ENCODE measurements at regions not wholly inside any gene's neighbourhood (a gene's known extent, or its start where the extent isn't known, plus 50 kb on each side); places are given as distances from the start of the nearest gene placed in this dataset.
A peak's percentile ranks its signal among the peaks of the same experiment; 100 is the strongest.

DNA sequence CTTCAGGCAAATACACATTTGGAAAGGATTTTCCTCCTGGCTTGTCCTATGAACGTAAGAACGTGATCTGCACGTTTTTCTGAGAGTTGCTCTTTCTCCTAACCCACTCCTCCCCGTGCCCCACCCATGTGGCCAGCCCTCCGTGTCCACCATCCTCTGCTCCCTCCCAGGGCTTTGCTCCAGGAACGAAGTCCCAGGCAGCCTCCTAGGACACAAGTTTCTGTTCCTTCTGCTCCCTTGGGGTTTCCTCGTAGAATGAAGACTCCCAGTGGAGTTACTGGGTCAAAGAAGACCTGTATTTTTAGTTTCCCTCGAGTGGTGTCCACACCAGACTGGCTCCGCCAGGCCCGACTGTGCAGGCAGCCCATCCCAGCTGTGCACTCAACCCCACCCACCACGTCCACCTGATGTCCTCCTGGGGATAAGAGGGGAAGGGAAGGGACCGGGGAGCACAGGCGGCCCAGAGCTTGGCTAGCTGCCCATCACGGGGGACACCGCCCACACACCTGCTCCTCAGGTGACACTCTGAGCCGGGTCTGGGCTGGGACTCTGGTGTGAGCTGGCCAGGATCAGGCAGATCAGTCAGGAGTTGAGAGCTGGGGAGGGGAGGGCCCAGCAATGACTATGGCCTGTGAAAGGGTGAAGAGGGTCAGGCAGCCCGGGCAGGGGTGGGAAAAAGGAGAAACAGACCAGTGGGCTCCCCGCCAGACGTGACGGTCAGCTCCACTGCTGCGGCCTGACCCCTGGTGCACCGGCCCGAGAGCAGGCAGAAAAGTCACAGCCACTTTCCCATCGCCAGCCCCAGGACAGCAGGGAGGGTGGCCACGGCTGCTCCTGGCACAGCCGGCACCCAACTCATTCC is 54.3 kb upstream of the PPP2R2D start:
- Histone ChIP-seq H2AK5ac (ENCODE audit: insufficient read length, low read length) (no peak overlapping the region), H3K18ac (ENCODE audit: insufficient read length, low read depth, low read length) (no peak overlapping the region), H3K9ac (ENCODE audit: extremely low read depth, insufficient read length, low read length) (no peak overlapping the region), H3K23ac (ENCODE audit: insufficient read length, low read depth, low read length) (no peak overlapping the region), H3K79me2 (ENCODE audit: insufficient read depth, low read length) (no peaks in the 10 kb centered on the region), H3K79me1 (ENCODE audit: insufficient read depth, low read depth, low read length, poor library complexity, severe bottlenecking) (no peaks in the 10 kb centered on the region), H3K27ac (ENCODE audit: insufficient read length, low read depth, low read length) (no peak overlapping the region), H3K4me1 (ENCODE audit: insufficient read depth, low read length) (no peaks in the 10 kb centered on the region), H3K27me3 (ENCODE audit: insufficient read depth, low read length) (no peaks in the 10 kb centered on the region), H2BK20ac (ENCODE audit: low read depth, low read length, poor library complexity, severe bottlenecking) (no peak overlapping the region), H2BK5ac (ENCODE audit: insufficient read length, low read length) (no peak overlapping the region), H3K23me2 (ENCODE audit: insufficient read length, low read depth, low read length, poor library complexity, severe bottlenecking) (no peaks in the 10 kb centered on the region), H3K4ac (ENCODE audit: low read depth, low read length) (no peak overlapping the region), H3T11ph (ENCODE audit: low read length) (no peak overlapping the region), H3K14ac (ENCODE audit: insufficient read depth, low read length) (no peak overlapping the region), H2BK12ac (ENCODE audit: insufficient read length, low read depth, low read length) (no peak overlapping the region), H4K20me1 (ENCODE audit: control insufficient read depth, insufficient read depth, insufficient read length) (no peaks in the 10 kb centered on the region), H2BK15ac (ENCODE audit: low read depth, low read length) (no peak overlapping the region), H4K8ac (replicated peaks; ENCODE audit: insufficient read length, low read depth, low read length) (no peak overlapping the region), H4K5ac (ENCODE audit: insufficient read length, low read depth, low read length) (no peak overlapping the region), H2AFZ (ENCODE audit: low read length) (no peak overlapping the region), H4K91ac (ENCODE audit: insufficient read length, low read depth, low read length) (no peak overlapping the region), H2BK120ac (ENCODE audit: low read depth, low read length, poor library complexity, severe bottlenecking) (no peak overlapping the region), H3K9me3 (ENCODE audit: control insufficient read depth, low read depth, low read length) (no peaks in the 10 kb centered on the region), H3K4me2 (ENCODE audit: insufficient read depth, insufficient read length, low read length) (no peak overlapping the region), H3K56ac (ENCODE audit: insufficient read length, low read depth, low read length) (no peak overlapping the region)
- peak; percentile 24 for DNase-seq
- Mint-ChIP-seq H3K27ac (peak overlapping the region in 1 of 3 experiments; percentile 63; a peak in 3 of 7 replicates), H3K36me3 (ENCODE audit: insufficient read depth in 1 of 3, low read depth in 3 of 3) (no peaks in the 10 kb centered on the region; a peak in 1 of 7 replicates), H3K4me3 (no peak overlapping the region), H3K9me3 (peaks cover 6 to 7% of the 10 kb centered on the region in 2 experiments; a peak in 3 of 5 replicates), H3K27me3 (ENCODE audit: low read depth) (no peaks in the 10 kb centered on the region; the same call in 1 of the 2 replicates), H3K4me1 (no peaks in the 10 kb centered on the region)
- WGBS (ENCODE audit: extremely low coverage, insufficient read length, low lambda C conversion rate) = no CpG with 5 or more reads among the region's 26 CpGs
- TF ChIP-seq, protein P1, sequence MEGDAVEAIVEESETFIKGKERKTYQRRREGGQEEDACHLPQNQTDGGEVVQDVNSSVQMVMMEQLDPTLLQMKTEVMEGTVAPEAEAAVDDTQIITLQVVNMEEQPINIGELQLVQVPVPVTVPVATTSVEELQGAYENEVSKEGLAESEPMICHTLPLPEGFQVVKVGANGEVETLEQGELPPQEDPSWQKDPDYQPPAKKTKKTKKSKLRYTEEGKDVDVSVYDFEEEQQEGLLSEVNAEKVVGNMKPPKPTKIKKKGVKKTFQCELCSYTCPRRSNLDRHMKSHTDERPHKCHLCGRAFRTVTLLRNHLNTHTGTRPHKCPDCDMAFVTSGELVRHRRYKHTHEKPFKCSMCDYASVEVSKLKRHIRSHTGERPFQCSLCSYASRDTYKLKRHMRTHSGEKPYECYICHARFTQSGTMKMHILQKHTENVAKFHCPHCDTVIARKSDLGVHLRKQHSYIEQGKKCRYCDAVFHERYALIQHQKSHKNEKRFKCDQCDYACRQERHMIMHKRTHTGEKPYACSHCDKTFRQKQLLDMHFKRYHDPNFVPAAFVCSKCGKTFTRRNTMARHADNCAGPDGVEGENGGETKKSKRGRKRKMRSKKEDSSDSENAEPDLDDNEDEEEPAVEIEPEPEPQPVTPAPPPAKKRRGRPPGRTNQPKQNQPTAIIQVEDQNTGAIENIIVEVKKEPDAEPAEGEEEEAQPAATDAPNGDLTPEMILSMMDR (conservative IDR thresholded peaks at IDR 0.05) = no peak
